ENCODE measurements at regions not wholly inside any gene's neighbourhood (a gene's known extent, or its start where the extent isn't known, plus 50 kb on each side); places are given as distances from the start of the nearest gene placed in this dataset.

- no peak for ATAC-seq
- no peak overlapping the region for H3K4me3 Mint-ChIP-seq
- no peak overlapping the region for H3K27ac Mint-ChIP-seq
- no peaks in the 10 kb centered on the region for H3K36me3 Mint-ChIP-seq (ENCODE audit: low read depth)
- no peaks in the 10 kb centered on the region for H3K4me1 Mint-ChIP-seq (ENCODE audit: low read depth)
- ChIA-PET CTCF (no interaction called here), POLR2A (no interaction called here)
- no peaks in the 10 kb centered on the region for H3K9me3 Mint-ChIP-seq (ENCODE audit: insufficient read depth)
- H3K27me3 Mint-ChIP-seq (ENCODE audit: low read depth), result peaks cover 3% of the 10 kb centered on the region
- DNase-seq, result no peak
Observed at GRCh38 chr15:88376574-88377174, 90.5 kb downstream of the MRPL46 start.

GRCh38 chr15:88375234-88375927, 91.8 kb downstream of the MRPL46 start:
- H3K4me1 Mint-ChIP-seq (ENCODE audit: low read depth), result no peaks in the 10 kb centered on the region
- H3K36me3 Mint-ChIP-seq (ENCODE audit: low read depth), result no peaks in the 10 kb centered on the region
- no peak for ATAC-seq
- no peak overlapping the region for H3K4me3 Mint-ChIP-seq
- ChIA-PET CTCF (no interaction called here), POLR2A (interaction anchor here (0.7 kb wide), 1 partner anchor 92 kb away, joined by 3 read pairs; the partner anchor contains the start of genes MRPL46 and MRPS11)
- no peak overlapping the region for H3K27ac Mint-ChIP-seq
- H3K9me3 Mint-ChIP-seq (ENCODE audit: insufficient read depth), result no peaks in the 10 kb centered on the region
- peaks cover 3% of the 10 kb centered on the region for H3K27me3 Mint-ChIP-seq (ENCODE audit: low read depth)
- DNase-seq, result no peak

GRCh38 chr15:88365124-88365523, 102.1 kb downstream of the MRPL46 start:
- peaks cover 2% of the 10 kb centered on the region for H3K27me3 Mint-ChIP-seq (ENCODE audit: low read depth)
- no peaks in the 10 kb centered on the region for H3K4me1 Mint-ChIP-seq (ENCODE audit: low read depth)
- DNase-seq (no peak), ATAC-seq (no peak)
- no peaks in the 10 kb centered on the region for H3K36me3 Mint-ChIP-seq (ENCODE audit: low read depth)
- H3K27ac Mint-ChIP-seq, result no peak overlapping the region
- ChIA-PET CTCF (no interaction called here), POLR2A (no interaction called here)
- no peak overlapping the region for H3K4me3 Mint-ChIP-seq
- H3K9me3 Mint-ChIP-seq (ENCODE audit: insufficient read depth), result no peaks in the 10 kb centered on the region

- Mint-ChIP-seq H3K9me3 (ENCODE audit: insufficient read depth) (peaks cover 8% of the 10 kb centered on the region), H3K4me1 (ENCODE audit: low read depth) (no peaks in the 10 kb centered on the region), H3K36me3 (ENCODE audit: low read depth) (no peaks in the 10 kb centered on the region), H3K27ac (no peak overlapping the region), H3K27me3 (ENCODE audit: low read depth) (peaks cover 14% of the 10 kb centered on the region), H3K4me3 (no peak overlapping the region)
- ATAC-seq (no peak), DNase-seq (no peak)
- CTCF ChIA-PET, result no interaction called here
- POLR2A ChIA-PET, result no interaction called here
Observed at GRCh38 chr15:88348579-88349230, 92.2 kb upstream of the NTRK3 start.

- DNase-seq (no peak), ATAC-seq (no peak)
- no peaks in the 10 kb centered on the region for H3K9me3 Mint-ChIP-seq (ENCODE audit: insufficient read depth)
- ChIA-PET POLR2A (no interaction called here), CTCF (no interaction called here)
- H3K4me3 Mint-ChIP-seq, result no peak overlapping the region
- H3K27me3 Mint-ChIP-seq (ENCODE audit: low read depth), result peaks cover 14% of the 10 kb centered on the region
- H3K27ac Mint-ChIP-seq, result no peak overlapping the region
- no peaks in the 10 kb centered on the region for H3K4me1 Mint-ChIP-seq (ENCODE audit: low read depth)
- no peaks in the 10 kb centered on the region for H3K36me3 Mint-ChIP-seq (ENCODE audit: low read depth)
Observed at GRCh38 chr15:88345962-88346361, 89.4 kb upstream of the NTRK3 start.

GRCh38 chr15:88344786-88345185, 88.2 kb upstream of the NTRK3 start:
- no peaks in the 10 kb centered on the region for H3K36me3 Mint-ChIP-seq (ENCODE audit: low read depth)
- H3K27me3 Mint-ChIP-seq (ENCODE audit: low read depth), result peaks cover 9% of the 10 kb centered on the region

GRCh38 chr15:88342666-88343065, 86.1 kb upstream of the NTRK3 start:
- H3K27ac Mint-ChIP-seq, result no peak overlapping the region
- no peaks in the 10 kb centered on the region for H3K36me3 Mint-ChIP-seq (ENCODE audit: low read depth)
- no peaks in the 10 kb centered on the region for H3K9me3 Mint-ChIP-seq (ENCODE audit: insufficient read depth)
- no peak overlapping the region for H3K4me3 Mint-ChIP-seq
- no peaks in the 10 kb centered on the region for H3K4me1 Mint-ChIP-seq (ENCODE audit: low read depth)
- ATAC-seq (no peak), DNase-seq (no peak)
- ChIA-PET POLR2A (no interaction called here), CTCF (no interaction called here)
- peaks cover 7% of the 10 kb centered on the region for H3K27me3 Mint-ChIP-seq (ENCODE audit: low read depth)

More at GRCh38 chr15:88344786-88345185, 88.2 kb upstream of the NTRK3 start:
- Mint-ChIP-seq H3K27ac (no peak overlapping the region), H3K4me3 (no peak overlapping the region), H3K4me1 (ENCODE audit: low read depth) (no peaks in the 10 kb centered on the region), H3K9me3 (ENCODE audit: insufficient read depth) (no peaks in the 10 kb centered on the region)
- CTCF ChIA-PET, result no interaction called here
- POLR2A ChIA-PET, result no interaction called here
- DNase-seq (no peak), ATAC-seq (no peak)

GRCh38 chr15:88341653-88342052, 85.1 kb upstream of the NTRK3 start:
- H3K27ac Mint-ChIP-seq, result no peak overlapping the region
- H3K4me3 Mint-ChIP-seq, result no peak overlapping the region
- CTCF ChIA-PET, result no interaction called here
- H3K9me3 Mint-ChIP-seq (ENCODE audit: insufficient read depth), result no peaks in the 10 kb centered on the region
- DNase-seq, result no peak
- peaks cover 3% of the 10 kb centered on the region for H3K27me3 Mint-ChIP-seq (ENCODE audit: low read depth)
- no peak for ATAC-seq
- no peaks in the 10 kb centered on the region for H3K36me3 Mint-ChIP-seq (ENCODE audit: low read depth)
- POLR2A ChIA-PET, result no interaction called here
- H3K4me1 Mint-ChIP-seq (ENCODE audit: low read depth), result no peaks in the 10 kb centered on the region

- no peak overlapping the region for H3K27ac Mint-ChIP-seq
- peaks cover 3% of the 10 kb centered on the region for H3K27me3 Mint-ChIP-seq (ENCODE audit: low read depth)
- DNase-seq (no peak), ATAC-seq (no peak)
- no peak overlapping the region for H3K4me3 Mint-ChIP-seq
- no peaks in the 10 kb centered on the region for H3K36me3 Mint-ChIP-seq (ENCODE audit: low read depth)
- no peaks in the 10 kb centered on the region for H3K4me1 Mint-ChIP-seq (ENCODE audit: low read depth)
- no peaks in the 10 kb centered on the region for H3K9me3 Mint-ChIP-seq (ENCODE audit: insufficient read depth)
- CTCF ChIA-PET, result no interaction called here
- POLR2A ChIA-PET, result no interaction called here
Observed at GRCh38 chr15:88341006-88341405, 84.5 kb upstream of the NTRK3 start.

- ATAC-seq (no peak), DNase-seq (no peak)
- H3K4me3 Mint-ChIP-seq, result no peak overlapping the region
- ChIA-PET CTCF (no interaction called here), POLR2A (no interaction called here)
- no peak overlapping the region for H3K27ac Mint-ChIP-seq
- H3K9me3 Mint-ChIP-seq (ENCODE audit: insufficient read depth), result no peaks in the 10 kb centered on the region
- no peaks in the 10 kb centered on the region for H3K4me1 Mint-ChIP-seq (ENCODE audit: low read depth)
- no peaks in the 10 kb centered on the region for H3K36me3 Mint-ChIP-seq (ENCODE audit: low read depth)
- peaks cover 2% of the 10 kb centered on the region for H3K27me3 Mint-ChIP-seq (ENCODE audit: low read depth)
Observed at GRCh38 chr15:88337993-88338392, 81.5 kb upstream of the NTRK3 start.

GRCh38 chr15:88335074-88335473, 78.5 kb upstream of the NTRK3 start:
- ATAC-seq (no peak), DNase-seq (no peak)
- Mint-ChIP-seq H3K27ac (no peak overlapping the region), H3K4me3 (no peak overlapping the region), H3K27me3 (ENCODE audit: low read depth) (peaks cover 2% of the 10 kb centered on the region), H3K4me1 (ENCODE audit: low read depth) (no peaks in the 10 kb centered on the region), H3K36me3 (ENCODE audit: low read depth) (no peaks in the 10 kb centered on the region), H3K9me3 (ENCODE audit: insufficient read depth) (no peaks in the 10 kb centered on the region)
- POLR2A ChIA-PET, result no interaction called here
- CTCF ChIA-PET, result no interaction called here

- Mint-ChIP-seq H3K4me1 (ENCODE audit: low read depth) (no peaks in the 10 kb centered on the region), H3K4me3 (no peak overlapping the region), H3K27ac (no peak overlapping the region), H3K27me3 (ENCODE audit: low read depth) (peaks cover 2% of the 10 kb centered on the region), H3K36me3 (ENCODE audit: low read depth) (no peaks in the 10 kb centered on the region), H3K9me3 (ENCODE audit: insufficient read depth) (no peaks in the 10 kb centered on the region)
- DNase-seq (no peak), ATAC-seq (no peak)
- CTCF ChIA-PET, result no interaction called here
- POLR2A ChIA-PET, result no interaction called here
Observed at GRCh38 chr15:88334436-88334835, 77.9 kb upstream of the NTRK3 start.

All from activated CD8-positive, alpha-beta T cell treated with anti-CD3 and anti-CD28 coated beads, Interleukin-2, amount 10 ng/mL, durations not matched to agents 7 days and 5 days (primary cell).